K562 (cell line): ENCODE measurements at regions not wholly inside any gene's neighbourhood (a gene's known extent, or its start where the extent isn't known, plus 50 kb on each side); places are given as distances from the start of the nearest gene placed in this dataset.
"Not testable (repeated sequence)": the region's sequence is repeated elsewhere in the genome, so short reads cannot be mapped to it uniquely, and the experiment has no call there.

ENCODE experiments used
- ATAC-seq: fragments of 200-7000 bp; cut with Tn5 transposase; 3 replicates; pipeline ENCODE4 v1.9.1; 2020; ENCODE audit warnings: moderate library complexity
- BruUV-seq: library from RNA; stranded (reverse); fragments of 400-500 nt; replicated peaks from 2 replicates; lab custom pipeline; 2021; lab: Mats Ljungman, UMichigan
- CTCF ChIA-PET: fragments of 300-600 bp; formaldehyde crosslinking; extraction: SDS; loops from one replicate; lab custom pipeline; 2021; ENCODE audit warnings: low intra/inter-chr PET ratio; lab: Yijun Ruan, JAX
- POLR2A ChIA-PET: fragments of 300-600, 350-650 bp; sonication (Branson Sonifier 250); formaldehyde crosslinking; extraction: SDS; loops from one replicate; lab custom pipeline; 2021; ENCODE audit warnings: antibody characterized with exemption, inconsistent platforms; lab: Yijun Ruan, JAX
- DNase-seq, 4 experiments: peaks; one replicate each; pipeline versions ENCODE4 v3.0.0 to v3.0.0-alpha.2; 2011 to 2018; ENCODE audit warnings: low spot score in 3 of 4, mixed read lengths in 3 of 4; ENCODE audit errors: extremely low read depth in 1 of 4
- FAIRE-seq: peaks from 2 replicates; lab custom pipeline; 2011; peaks lifted over from hg19 to GRCh38; lab: Jason Lieb, UNC
- H2AFZ ChIP-seq: 2 replicates; pipeline ENCODE4 v1.6.0; 2011; ENCODE audit warnings: low read depth, low read length, control low read depth, inconsistent platforms
- H3K27ac ChIP-seq: fragments of 200-600 bp; 3 replicates; pipeline ENCODE4 v1.8.0; 2011; ENCODE audit warnings: low read depth, mild to moderate bottlenecking, control low read depth, inconsistent platforms, low read length, moderate library complexity, mixed read lengths; ENCODE audit errors: extremely low read depth
- H3K27me3 ChIP-seq, 2 experiments: fragments of 300-600 bp in 1 of 2; 2 replicates in 1 of 2; 3 replicates in 1 of 2; pipeline versions ENCODE4 v1.6.0 to v1.8.0; 2011; ENCODE audit warnings: inconsistent platforms in 2 of 2, low read length in 2 of 2, mild to moderate bottlenecking in 1 of 2, mixed read lengths in 1 of 2, moderate library complexity in 1 of 2; ENCODE audit not compliant: control insufficient read depth in 2 of 2, insufficient read depth in 2 of 2
- H3K36me3 ChIP-seq: fragments of 300-600 bp; 3 replicates; pipeline ENCODE4 v1.8.0; 2011; ENCODE audit warnings: mild to moderate bottlenecking, low read length, inconsistent platforms; ENCODE audit not compliant: control insufficient read depth, insufficient read depth
- H3K4me1 ChIP-seq, 2 experiments: fragments of 200-600 bp in 1 of 2; replicated peaks in 1 of 2; 2 replicates in 1 of 2; 3 replicates in 1 of 2; pipeline versions ENCODE4 v1.5.1 to v1.8.0; 2011; ENCODE audit warnings: inconsistent platforms in 2 of 2, low read length in 2 of 2, mild to moderate bottlenecking in 1 of 2, mixed read lengths in 1 of 2, moderate library complexity in 1 of 2; ENCODE audit not compliant: control insufficient read depth in 2 of 2, insufficient read depth in 2 of 2
- H3K4me2 ChIP-seq: 2 replicates; pipeline ENCODE4 v1.6.1; 2011; ENCODE audit warnings: low read length, control low read depth, inconsistent platforms, mixed read lengths; ENCODE audit not compliant: insufficient read depth
- H3K4me3 ChIP-seq: fragments of 200-600 bp; sonication (generic), shearing (Covaris generic); 2 replicates; pipeline ENCODE4 v1.5.1; 2016; ENCODE audit warnings: control low read depth, inconsistent platforms
- H3K79me2 ChIP-seq: fragments of 200-600 bp; 3 replicates; pipeline ENCODE4 v1.8.0; 2011; ENCODE audit warnings: low read length, inconsistent platforms; ENCODE audit not compliant: control insufficient read depth, insufficient read depth
- H3K9ac ChIP-seq, 2 experiments: 2 replicates each; pipeline versions ENCODE4 v1.6.0 to v1.6.1; 2011; ENCODE audit warnings: low read depth in 2 of 2, low read length in 2 of 2, control low read depth in 1 of 2, inconsistent platforms in 1 of 2, mild to moderate bottlenecking in 1 of 2, mixed read lengths in 1 of 2; ENCODE audit not compliant: insufficient read depth in 1 of 2
- H3K9me1 ChIP-seq: one replicate; pipeline ENCODE4 v1.6.0; 2011; ENCODE audit warnings: inconsistent platforms, mild to moderate bottlenecking, low read length, moderate library complexity; ENCODE audit not compliant: control insufficient read depth, insufficient read depth
- H3K9me3 ChIP-seq: replicated peaks from 2 replicates; pipeline ENCODE4 v1.5.1; 2011; ENCODE audit warnings: low read depth, low read length, inconsistent platforms; ENCODE audit not compliant: control insufficient read depth, insufficient read depth
- H4K20me1 ChIP-seq: replicated peaks from 2 replicates; pipeline ENCODE4 v1.6.1; 2011; ENCODE audit warnings: low read length, inconsistent platforms, mixed read lengths; ENCODE audit not compliant: control insufficient read depth, insufficient read depth
- NRF1 ChIP-seq, 2 experiments: fragments of 450-650 bp; IDR thresholded peaks in 1 of 2; conservative IDR thresholded peaks in 1 of 2; 2 replicates each; pipeline ENCODE4 v1.6.1; 2014; ENCODE audit warnings: mild to moderate bottlenecking in 2 of 2
- WGBS: fragments of 100-300 bp; shearing (Covaris generic); methylation state at CpG from one replicate; pipeline ENCODE4 v1.1.6; 2016; ENCODE audit warnings: low coverage, mixed read lengths; ENCODE audit not compliant: insufficient coverage; ENCODE audit errors: missing lambda C conversion rate; 5-methylcytosine and 5-hydroxymethylcytosine counted together
- in situ Hi-C: fragments of 300-500 bp; cut with MboI; formaldehyde crosslinking; loops from 4 replicates; pipeline ENCODE4 v1.15.0; 2018; ENCODE audit warnings: inconsistent platforms, mixed read lengths
- intact Hi-C: fragments of 100-400 bp; cut with micrococcal nuclease; formaldehyde crosslinking; loops from 2 replicates; pipeline ENCODE4 v1.14.2; 2022
- TF ChIP-seq, protein P1 (sequence below): fragments of 200-800 bp; sonication (Bioruptor generic); IDR thresholded peaks from 2 replicates; pipeline ENCODE4 v1.6.1; 2017; ENCODE audit warnings: missing genetic modification characterization, missing compliant biosample characterization
- TF ChIP-seq, protein P2 (sequence below): sonication (generic); formaldehyde crosslinking; IDR thresholded peaks from 2 replicates; pipeline ENCODE4 v1.8.1; 2023; ENCODE audit warnings: missing genetic modification reagents, mild to moderate bottlenecking, borderline replicate concordance

DNA sequence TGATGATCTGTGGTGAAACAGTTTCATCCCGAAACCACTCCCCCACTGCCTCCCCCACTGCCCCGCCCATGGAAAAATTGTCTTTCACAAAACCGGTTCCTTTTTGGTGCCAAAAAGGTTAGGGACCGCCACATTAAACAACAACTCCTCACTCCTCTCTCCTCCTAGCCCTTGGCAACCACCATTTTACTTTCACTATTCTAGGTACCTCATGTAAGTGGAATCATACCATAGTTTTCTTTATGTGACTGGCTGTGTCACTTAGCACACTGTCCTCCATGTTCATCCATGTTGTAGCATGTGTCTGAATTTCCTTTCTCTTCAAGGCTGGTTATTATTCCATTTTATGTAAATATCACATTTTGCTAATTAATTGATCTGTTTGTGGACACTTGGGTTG, 99.3 kb downstream of the UTRN start:
- Histone ChIP-seq H3K9ac (no peak overlapping the region), H2AFZ (peak overlapping the region; percentile 29), H3K9me3 (no peaks in the 10 kb centered on the region), H3K27ac (no peak overlapping the region), H3K79me2 (no peaks in the 10 kb centered on the region), H3K9me1 (no peaks in the 10 kb centered on the region), H3K4me2 (peak overlapping the region; percentile 13; the same call in 1 of the 2 replicates), H3K4me3 (no peak overlapping the region), H3K4me1 (no peaks in the 10 kb centered on the region), H3K36me3 (no peaks in the 10 kb centered on the region), H3K27me3 (peaks cover 0 to 4% of the 10 kb centered on the region in 2 experiments; a peak in 2 of 5 replicates), H4K20me1 (no peaks in the 10 kb centered on the region)
- WGBS = 0% methylated on average over 4 of the region's 4 CpGs
- ChIA-PET POLR2A (no interaction called here), CTCF (no interaction called here)
- TF ChIP-seq NRF1 (conservative IDR thresholded peaks at IDR 0.05 in 1 of 2, IDR thresholded peaks at IDR 0.05 in 1 of 2) = no peak
- TF ChIP-seq, protein P1, sequence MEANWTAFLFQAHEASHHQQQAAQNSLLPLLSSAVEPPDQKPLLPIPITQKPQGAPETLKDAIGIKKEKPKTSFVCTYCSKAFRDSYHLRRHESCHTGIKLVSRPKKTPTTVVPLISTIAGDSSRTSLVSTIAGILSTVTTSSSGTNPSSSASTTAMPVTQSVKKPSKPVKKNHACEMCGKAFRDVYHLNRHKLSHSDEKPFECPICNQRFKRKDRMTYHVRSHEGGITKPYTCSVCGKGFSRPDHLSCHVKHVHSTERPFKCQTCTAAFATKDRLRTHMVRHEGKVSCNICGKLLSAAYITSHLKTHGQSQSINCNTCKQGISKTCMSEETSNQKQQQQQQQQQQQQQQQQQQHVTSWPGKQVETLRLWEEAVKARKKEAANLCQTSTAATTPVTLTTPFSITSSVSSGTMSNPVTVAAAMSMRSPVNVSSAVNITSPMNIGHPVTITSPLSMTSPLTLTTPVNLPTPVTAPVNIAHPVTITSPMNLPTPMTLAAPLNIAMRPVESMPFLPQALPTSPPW (CRISPR knock-in tag) = peak; percentile 33; the same call in 1 of the 2 replicates
- TF ChIP-seq, protein P2, sequence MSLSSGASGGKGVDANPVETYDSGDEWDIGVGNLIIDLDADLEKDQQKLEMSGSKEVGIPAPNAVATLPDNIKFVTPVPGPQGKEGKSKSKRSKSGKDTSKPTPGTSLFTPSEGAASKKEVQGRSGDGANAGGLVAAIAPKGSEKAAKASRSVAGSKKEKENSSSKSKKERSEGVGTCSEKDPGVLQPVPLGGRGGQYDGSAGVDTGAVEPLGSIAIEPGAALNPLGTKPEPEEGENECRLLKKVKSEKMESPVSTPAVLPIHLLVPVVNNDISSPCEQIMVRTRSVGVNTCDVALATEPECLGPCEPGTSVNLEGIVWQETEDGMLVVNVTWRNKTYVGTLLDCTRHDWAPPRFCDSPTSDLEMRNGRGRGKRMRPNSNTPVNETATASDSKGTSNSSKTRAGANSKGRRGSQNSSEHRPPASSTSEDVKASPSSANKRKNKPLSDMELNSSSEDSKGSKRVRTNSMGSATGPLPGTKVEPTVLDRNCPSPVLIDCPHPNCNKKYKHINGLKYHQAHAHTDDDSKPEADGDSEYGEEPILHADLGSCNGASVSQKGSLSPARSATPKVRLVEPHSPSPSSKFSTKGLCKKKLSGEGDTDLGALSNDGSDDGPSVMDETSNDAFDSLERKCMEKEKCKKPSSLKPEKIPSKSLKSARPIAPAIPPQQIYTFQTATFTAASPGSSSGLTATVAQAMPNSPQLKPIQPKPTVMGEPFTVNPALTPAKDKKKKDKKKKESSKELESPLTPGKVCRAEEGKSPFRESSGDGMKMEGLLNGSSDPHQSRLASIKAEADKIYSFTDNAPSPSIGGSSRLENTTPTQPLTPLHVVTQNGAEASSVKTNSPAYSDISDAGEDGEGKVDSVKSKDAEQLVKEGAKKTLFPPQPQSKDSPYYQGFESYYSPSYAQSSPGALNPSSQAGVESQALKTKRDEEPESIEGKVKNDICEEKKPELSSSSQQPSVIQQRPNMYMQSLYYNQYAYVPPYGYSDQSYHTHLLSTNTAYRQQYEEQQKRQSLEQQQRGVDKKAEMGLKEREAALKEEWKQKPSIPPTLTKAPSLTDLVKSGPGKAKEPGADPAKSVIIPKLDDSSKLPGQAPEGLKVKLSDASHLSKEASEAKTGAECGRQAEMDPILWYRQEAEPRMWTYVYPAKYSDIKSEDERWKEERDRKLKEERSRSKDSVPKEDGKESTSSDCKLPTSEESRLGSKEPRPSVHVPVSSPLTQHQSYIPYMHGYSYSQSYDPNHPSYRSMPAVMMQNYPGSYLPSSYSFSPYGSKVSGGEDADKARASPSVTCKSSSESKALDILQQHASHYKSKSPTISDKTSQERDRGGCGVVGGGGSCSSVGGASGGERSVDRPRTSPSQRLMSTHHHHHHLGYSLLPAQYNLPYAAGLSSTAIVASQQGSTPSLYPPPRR (CRISPR knock-in tag) = no peak
- ATAC-seq (no peak), FAIRE-seq (no peak), DNase-seq (peak in 1 of 4 experiments; percentile 14)
- intact Hi-C loops = no loop called here
- no TSS peak for BruUV-seq
- in situ Hi-C loops = no loop called here

DNA sequence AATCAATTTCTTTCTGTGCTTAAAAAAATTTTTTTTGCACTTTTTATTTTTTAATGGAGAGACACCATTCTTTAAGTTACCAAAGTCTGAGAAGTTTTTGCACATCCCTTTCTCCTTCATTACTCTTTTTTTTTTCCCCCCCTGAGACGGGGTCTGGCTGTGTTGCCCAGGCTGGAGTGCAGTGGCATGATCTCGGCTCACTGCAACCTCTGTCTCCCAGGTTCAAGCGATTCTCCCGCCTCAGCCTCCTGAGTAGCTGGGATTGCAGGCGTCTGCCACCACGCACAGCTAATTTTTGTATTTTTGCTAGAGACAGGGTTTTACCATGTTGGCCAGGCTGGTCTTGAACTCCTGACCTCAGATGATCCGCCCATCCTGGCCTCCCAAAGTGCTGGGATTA, 104.3 kb downstream of the UTRN start:
- BruUV-seq, H4K20me1 ChIP-seq, intact Hi-C loops, H3K27ac ChIP-seq, H3K4me3 ChIP-seq, FAIRE-seq, POLR2A ChIA-PET, H3K4me1 ChIP-seq, DNase-seq, H2AFZ ChIP-seq, H3K4me2 ChIP-seq, H3K36me3 ChIP-seq, in situ Hi-C loops, H3K9me3 ChIP-seq, ATAC-seq, H3K27me3 ChIP-seq, CTCF ChIA-PET, H3K9me1 ChIP-seq, H3K9ac ChIP-seq, H3K79me2 ChIP-seq: not testable (repeated sequence)
- 3% methylated on average over 7 of the region's 7 CpGs for WGBS
